ENCODE measurements at regions not wholly inside any gene's neighbourhood (a gene's known extent, or its start where the extent isn't known, plus 50 kb on each side); places are given as distances from the start of the nearest gene placed in this dataset.

DNA sequence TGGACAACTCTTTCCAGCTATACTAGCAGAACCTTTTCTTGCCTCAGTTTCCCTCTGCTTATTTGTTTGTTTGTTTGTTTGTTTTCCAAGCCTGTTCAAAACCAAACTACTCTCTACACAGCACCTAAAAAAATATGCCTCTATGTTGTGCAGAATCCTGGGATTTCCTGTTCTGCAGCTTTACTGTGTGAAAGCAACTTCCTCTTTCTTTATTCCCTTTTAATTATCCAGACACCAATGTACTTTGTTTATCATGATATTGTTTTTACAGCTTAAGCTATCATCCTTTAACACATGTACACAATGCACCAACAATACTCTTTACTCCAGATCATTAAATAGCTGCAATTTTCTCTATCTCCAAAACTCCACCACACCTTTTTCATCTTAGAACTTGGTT lies 259.5 kb downstream of the EPHA4 start:
- Histone ChIP-seq H3K36me3 (ENCODE audit: control insufficient read depth, insufficient read depth, low read length) (no peaks in the 10 kb centered on the region), H3K9ac (ENCODE audit: low read depth, low read length) (no peak overlapping the region), H3K4me3 (ENCODE audit: low read depth, low read length) (no peak overlapping the region), H3K4me1 (ENCODE audit: control insufficient read depth, insufficient read depth, low read length) (0 out of 2 replicates have a peak, but pooled peaks cover 6% of the 10 kb centered on the region), H3K9me3 (ENCODE audit: control insufficient read depth, insufficient read depth, low read length) (no peaks in the 10 kb centered on the region), H3K27me3 (ENCODE audit: control insufficient read depth, insufficient read depth, low read length) (no peaks in the 10 kb centered on the region), H3K27ac (ENCODE audit: low read depth, low read length) (no peak overlapping the region)

DNA sequence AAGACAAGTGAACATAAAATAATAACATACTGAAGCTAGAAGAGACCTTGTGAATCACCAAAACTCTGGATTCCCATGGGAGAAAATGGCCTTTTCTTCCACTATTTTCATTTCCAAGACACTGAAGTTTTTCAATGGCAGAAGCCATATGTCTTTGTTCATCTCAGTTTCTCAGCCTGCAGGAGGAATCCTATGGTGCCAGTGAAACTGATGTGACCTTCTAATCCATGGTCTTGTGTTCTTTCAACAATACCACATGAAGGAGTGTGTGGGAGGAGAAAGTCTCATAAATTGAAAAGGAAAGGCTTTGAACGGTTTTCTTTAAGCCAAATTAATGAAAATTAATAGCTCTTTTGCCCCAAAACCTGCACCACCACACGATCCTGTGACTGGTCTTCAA lies 257.3 kb downstream of the EPHA4 start:
- no peak overlapping the region for H3K27ac ChIP-seq (ENCODE audit: low read depth, low read length)
- H3K4me3 ChIP-seq (ENCODE audit: low read depth, low read length): no peak overlapping the region
- H3K36me3 ChIP-seq (ENCODE audit: control insufficient read depth, insufficient read depth, low read length): no peaks in the 10 kb centered on the region
- no peaks in the 10 kb centered on the region for H3K27me3 ChIP-seq (ENCODE audit: control insufficient read depth, insufficient read depth, low read length)
- H3K9me3 ChIP-seq (ENCODE audit: control insufficient read depth, insufficient read depth, low read length): no peaks in the 10 kb centered on the region
- no peak overlapping the region for H3K9ac ChIP-seq (ENCODE audit: low read depth, low read length)
- no peaks in the 10 kb centered on the region for H3K4me1 ChIP-seq (ENCODE audit: control insufficient read depth, insufficient read depth, low read length)

DNA sequence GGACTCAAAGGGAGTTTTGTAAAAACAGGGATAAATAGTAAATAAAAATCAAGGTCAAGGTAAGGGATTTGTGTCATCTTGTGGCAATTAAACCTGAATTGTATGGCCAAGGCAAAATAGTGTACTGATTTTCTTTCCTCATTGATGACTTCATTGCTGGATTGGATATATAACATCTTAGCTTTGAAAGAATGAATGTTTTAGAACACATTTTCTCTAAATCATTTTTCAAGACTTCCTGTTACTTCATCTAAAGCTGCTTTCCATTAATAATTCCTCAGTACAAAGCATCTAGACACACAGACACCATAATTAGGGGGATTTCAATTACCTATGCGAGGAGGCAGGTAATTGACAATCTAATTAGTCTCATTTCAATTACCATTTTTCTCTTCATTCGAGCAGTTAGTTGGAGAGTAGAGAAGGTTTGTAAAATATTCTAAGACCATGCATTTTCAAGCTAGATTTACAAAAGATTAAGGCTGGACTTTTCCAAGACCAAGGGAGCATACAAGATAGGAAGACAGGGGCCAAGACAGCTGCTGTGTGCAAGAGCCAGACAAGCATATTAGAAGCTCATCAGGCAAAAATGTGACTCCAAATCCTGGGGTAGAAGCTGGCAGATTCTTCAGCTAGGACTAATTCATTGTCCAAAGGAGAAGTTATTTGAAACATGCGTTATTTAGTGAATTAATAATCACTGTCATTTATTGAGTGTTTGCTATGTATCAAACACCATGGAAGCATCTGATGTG lies 253.6 kb downstream of the EPHA4 start:
- Histone ChIP-seq H3K9me3 (ENCODE audit: control insufficient read depth, insufficient read depth, low read length) (no peaks in the 10 kb centered on the region), H3K27me3 (ENCODE audit: control insufficient read depth, insufficient read depth, low read length) (no peaks in the 10 kb centered on the region)

DNA sequence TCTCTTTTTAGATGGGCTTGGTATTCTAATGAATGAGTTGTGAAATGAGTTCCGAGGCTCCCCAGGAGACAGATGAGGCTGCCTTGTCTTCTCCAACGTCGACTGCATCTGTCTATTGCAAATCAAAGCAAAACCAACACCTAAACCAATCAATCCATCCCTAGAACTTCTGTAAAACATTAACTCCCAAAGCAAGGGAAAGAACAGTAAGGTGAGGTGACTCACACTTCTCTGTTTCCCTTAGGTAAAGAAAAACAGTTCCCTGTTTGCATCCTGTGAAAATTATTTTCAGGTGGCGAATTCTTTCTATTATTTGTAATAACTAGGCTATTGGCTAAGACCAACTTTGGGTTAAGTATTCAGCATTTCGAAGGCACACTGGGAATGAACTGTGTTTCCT lies 249.4 kb downstream of the EPHA4 start:
- no peaks in the 10 kb centered on the region for H3K9me3 ChIP-seq (ENCODE audit: control insufficient read depth, insufficient read depth, low read length)
- 0 out of 2 replicates have a peak, but pooled peaks cover 2% of the 10 kb centered on the region for H3K4me1 ChIP-seq (ENCODE audit: control insufficient read depth, insufficient read depth, low read length)
- no peak overlapping the region for H3K27ac ChIP-seq (ENCODE audit: low read depth, low read length)

More for the DNA sequence above, 253.6 kb downstream of the EPHA4 start:
- Histone ChIP-seq H3K27ac (ENCODE audit: low read depth, low read length) (no peak overlapping the region), H3K4me3 (ENCODE audit: low read depth, low read length) (no peak overlapping the region), H3K9ac (ENCODE audit: low read depth, low read length) (no peak overlapping the region), H3K36me3 (ENCODE audit: control insufficient read depth, insufficient read depth, low read length) (no peaks in the 10 kb centered on the region), H3K4me1 (ENCODE audit: control insufficient read depth, insufficient read depth, low read length) (0 out of 2 replicates have a peak, but pooled peaks cover 2% of the 10 kb centered on the region)

DNA sequence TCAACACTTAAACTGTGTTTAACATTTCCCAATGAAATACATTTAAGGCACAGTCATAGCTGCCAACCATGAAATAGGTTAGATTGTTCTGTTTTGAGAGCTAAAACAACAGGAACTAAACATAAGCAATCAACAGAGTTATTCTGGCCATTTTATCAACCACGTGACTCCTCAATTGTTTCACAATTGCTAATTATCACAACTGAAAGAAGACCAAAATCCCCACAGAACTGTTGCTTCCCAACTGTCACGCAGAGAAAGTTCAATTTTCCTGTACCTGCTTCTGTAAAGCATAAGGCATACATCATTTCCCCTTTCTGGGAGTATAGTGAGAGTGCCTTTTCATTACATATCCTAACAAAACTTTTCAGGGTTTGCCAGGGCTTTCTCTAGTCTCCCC lies 248.6 kb downstream of the EPHA4 start:
- no peak overlapping the region for H3K9ac ChIP-seq (ENCODE audit: low read depth, low read length)

More for the DNA sequence above, 249.4 kb downstream of the EPHA4 start:
- Histone ChIP-seq H3K27me3 (ENCODE audit: control insufficient read depth, insufficient read depth, low read length) (no peaks in the 10 kb centered on the region), H3K9ac (ENCODE audit: low read depth, low read length) (no peak overlapping the region), H3K4me3 (ENCODE audit: low read depth, low read length) (no peak overlapping the region), H3K36me3 (ENCODE audit: control insufficient read depth, insufficient read depth, low read length) (no peaks in the 10 kb centered on the region)

DNA sequence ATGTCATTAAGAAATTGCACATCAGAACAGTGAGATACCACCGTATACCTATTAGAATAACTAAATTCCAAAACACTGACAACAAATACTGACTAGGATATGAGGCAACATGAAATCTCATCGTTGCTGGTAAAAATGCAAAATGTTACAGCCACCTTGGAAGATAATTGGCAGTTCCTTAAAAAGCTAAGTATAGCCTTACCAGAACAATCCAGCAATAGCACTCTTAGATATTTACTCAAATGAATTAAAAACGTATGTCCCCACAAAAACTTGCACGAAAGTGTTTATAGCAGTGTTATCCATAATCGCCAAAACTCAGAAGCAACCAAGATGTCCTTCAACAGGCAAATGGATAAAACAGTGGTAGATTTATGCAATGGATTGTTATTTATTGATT lies 241.7 kb downstream of the EPHA4 start:
- no peak overlapping the region for H3K4me3 ChIP-seq (ENCODE audit: low read depth, low read length)
- H3K27ac ChIP-seq (ENCODE audit: low read depth, low read length): no peak overlapping the region
- H3K4me1 ChIP-seq (ENCODE audit: control insufficient read depth, insufficient read depth, low read length): no peaks in the 10 kb centered on the region

More for the DNA sequence above, 248.6 kb downstream of the EPHA4 start:
- H3K27ac ChIP-seq (ENCODE audit: low read depth, low read length): no peak overlapping the region
- 0 out of 2 replicates have a peak, but pooled peaks cover 2% of the 10 kb centered on the region for H3K4me1 ChIP-seq (ENCODE audit: control insufficient read depth, insufficient read depth, low read length)
- H3K27me3 ChIP-seq (ENCODE audit: control insufficient read depth, insufficient read depth, low read length): no peaks in the 10 kb centered on the region
- no peaks in the 10 kb centered on the region for H3K36me3 ChIP-seq (ENCODE audit: control insufficient read depth, insufficient read depth, low read length)
- H3K9me3 ChIP-seq (ENCODE audit: control insufficient read depth, insufficient read depth, low read length): no peaks in the 10 kb centered on the region
- no peak overlapping the region for H3K4me3 ChIP-seq (ENCODE audit: low read depth, low read length)

DNA sequence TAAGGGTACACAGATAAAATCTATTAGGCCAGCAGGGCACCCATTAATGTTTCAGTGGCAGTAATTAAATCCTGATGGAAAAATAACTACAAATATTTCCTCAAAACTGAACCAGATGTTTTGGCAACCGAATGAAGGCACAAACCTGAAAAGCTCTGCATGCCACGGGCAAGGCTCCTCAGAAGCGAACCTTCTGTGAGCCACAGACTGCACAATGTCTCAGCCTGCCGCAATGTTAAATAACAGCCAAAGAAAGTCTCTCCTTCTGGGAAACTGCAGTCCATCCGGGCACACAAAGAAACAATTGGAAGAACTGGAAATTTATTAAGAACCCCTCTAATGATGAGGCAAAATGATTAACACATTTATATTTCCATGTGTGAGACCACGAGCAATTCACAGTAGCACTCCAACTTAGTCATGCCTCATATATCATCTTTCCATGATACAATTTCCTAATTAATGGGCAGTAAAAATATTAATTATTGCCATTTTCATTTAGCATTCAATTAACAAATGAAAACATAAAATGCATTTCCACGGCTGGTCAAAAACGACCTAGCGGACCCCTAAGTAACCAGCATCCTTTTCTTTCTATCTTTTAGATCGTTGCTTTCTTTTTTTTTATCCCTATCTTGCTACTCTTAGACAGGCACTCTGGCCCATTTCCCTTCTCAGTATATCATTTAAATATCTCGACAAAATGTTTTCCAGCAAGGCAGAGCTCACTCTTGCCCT lies 237.5 kb downstream of the EPHA4 start:
- H3K27me3 ChIP-seq (ENCODE audit: control insufficient read depth, insufficient read depth, low read length): no peaks in the 10 kb centered on the region
- H3K4me1 ChIP-seq (ENCODE audit: control insufficient read depth, insufficient read depth, low read length): no peaks in the 10 kb centered on the region
- no peak overlapping the region for H3K9ac ChIP-seq (ENCODE audit: low read depth, low read length)

More for the DNA sequence above, 241.7 kb downstream of the EPHA4 start:
- H3K36me3 ChIP-seq (ENCODE audit: control insufficient read depth, insufficient read depth, low read length): no peaks in the 10 kb centered on the region
- H3K27me3 ChIP-seq (ENCODE audit: control insufficient read depth, insufficient read depth, low read length): no peaks in the 10 kb centered on the region
- H3K9me3 ChIP-seq (ENCODE audit: control insufficient read depth, insufficient read depth, low read length): peaks cover 8% of the 10 kb centered on the region; the same call in 1 of the 2 replicates
- no peak overlapping the region for H3K9ac ChIP-seq (ENCODE audit: low read depth, low read length)

DNA sequence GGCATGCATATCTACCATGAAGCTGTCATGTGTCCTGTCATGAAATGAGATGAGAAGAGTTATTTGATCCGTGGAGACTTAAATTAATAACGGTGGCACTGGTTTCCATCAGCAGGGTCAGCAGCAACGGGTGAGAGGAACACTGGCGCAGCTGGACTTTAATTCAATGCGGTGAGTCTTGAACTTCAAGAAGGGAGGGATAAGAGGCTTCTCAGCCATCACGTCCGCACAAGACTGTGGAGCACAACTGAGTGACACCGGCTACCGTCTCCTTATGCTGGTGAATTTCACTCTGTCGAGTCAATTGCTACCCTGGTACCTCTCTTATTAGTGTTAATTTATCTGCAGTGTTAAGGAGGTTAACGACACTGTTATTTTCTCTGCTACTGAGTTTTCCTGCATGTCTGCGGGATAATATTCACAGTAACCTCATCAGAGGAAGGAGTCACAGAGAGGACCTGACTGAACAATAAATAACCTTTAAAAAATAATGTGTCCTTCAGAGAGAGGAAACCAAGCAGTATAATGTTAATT lies 236.8 kb downstream of the EPHA4 start:
- Histone ChIP-seq H3K4me1 (ENCODE audit: control insufficient read depth, insufficient read depth, low read length) (no peaks in the 10 kb centered on the region), H3K36me3 (ENCODE audit: control insufficient read depth, insufficient read depth, low read length) (no peaks in the 10 kb centered on the region), H3K4me3 (ENCODE audit: low read depth, low read length) (no peak overlapping the region), H3K9me3 (ENCODE audit: control insufficient read depth, insufficient read depth, low read length) (peaks cover 8% of the 10 kb centered on the region; the same call in 1 of the 2 replicates), H3K27ac (ENCODE audit: low read depth, low read length) (no peak overlapping the region), H3K9ac (ENCODE audit: low read depth, low read length) (no peak overlapping the region), H3K27me3 (ENCODE audit: control insufficient read depth, insufficient read depth, low read length) (no peaks in the 10 kb centered on the region)

More for the DNA sequence above, 237.5 kb downstream of the EPHA4 start:
- H3K27ac ChIP-seq (ENCODE audit: low read depth, low read length): no peak overlapping the region
- no peaks in the 10 kb centered on the region for H3K36me3 ChIP-seq (ENCODE audit: control insufficient read depth, insufficient read depth, low read length)
- H3K4me3 ChIP-seq (ENCODE audit: low read depth, low read length): no peak overlapping the region
- H3K9me3 ChIP-seq (ENCODE audit: control insufficient read depth, insufficient read depth, low read length): peaks cover 8% of the 10 kb centered on the region; the same call in 1 of the 2 replicates

DNA sequence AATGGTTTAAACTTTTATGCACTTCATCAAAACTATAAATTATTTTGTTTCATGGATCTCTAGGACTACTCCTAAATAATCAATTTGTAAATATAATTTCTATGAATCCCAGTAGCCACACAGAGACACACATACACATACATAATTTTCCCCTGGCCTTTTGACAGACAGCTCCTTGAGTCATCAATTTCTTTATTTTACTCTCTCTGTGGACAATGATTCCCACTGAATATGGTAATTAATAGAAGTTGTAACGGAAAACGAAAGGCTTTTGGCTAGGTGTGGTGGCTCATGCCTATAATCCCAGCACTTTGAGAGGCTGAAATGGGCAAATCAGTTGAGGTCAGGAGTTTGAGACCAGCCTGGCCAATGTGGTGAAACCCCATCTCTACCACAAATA lies 235.1 kb downstream of the EPHA4 start:
- H3K4me3 ChIP-seq (ENCODE audit: low read depth, low read length): no peak overlapping the region
- H3K27me3 ChIP-seq (ENCODE audit: control insufficient read depth, insufficient read depth, low read length): no peaks in the 10 kb centered on the region
- H3K9me3 ChIP-seq (ENCODE audit: control insufficient read depth, insufficient read depth, low read length): 0 out of 2 replicates have a peak, but pooled peaks cover 3% of the 10 kb centered on the region
- no peaks in the 10 kb centered on the region for H3K4me1 ChIP-seq (ENCODE audit: control insufficient read depth, insufficient read depth, low read length)
- no peak overlapping the region for H3K9ac ChIP-seq (ENCODE audit: low read depth, low read length)
- no peak overlapping the region for H3K27ac ChIP-seq (ENCODE audit: low read depth, low read length)
- no peaks in the 10 kb centered on the region for H3K36me3 ChIP-seq (ENCODE audit: control insufficient read depth, insufficient read depth, low read length)

DNA sequence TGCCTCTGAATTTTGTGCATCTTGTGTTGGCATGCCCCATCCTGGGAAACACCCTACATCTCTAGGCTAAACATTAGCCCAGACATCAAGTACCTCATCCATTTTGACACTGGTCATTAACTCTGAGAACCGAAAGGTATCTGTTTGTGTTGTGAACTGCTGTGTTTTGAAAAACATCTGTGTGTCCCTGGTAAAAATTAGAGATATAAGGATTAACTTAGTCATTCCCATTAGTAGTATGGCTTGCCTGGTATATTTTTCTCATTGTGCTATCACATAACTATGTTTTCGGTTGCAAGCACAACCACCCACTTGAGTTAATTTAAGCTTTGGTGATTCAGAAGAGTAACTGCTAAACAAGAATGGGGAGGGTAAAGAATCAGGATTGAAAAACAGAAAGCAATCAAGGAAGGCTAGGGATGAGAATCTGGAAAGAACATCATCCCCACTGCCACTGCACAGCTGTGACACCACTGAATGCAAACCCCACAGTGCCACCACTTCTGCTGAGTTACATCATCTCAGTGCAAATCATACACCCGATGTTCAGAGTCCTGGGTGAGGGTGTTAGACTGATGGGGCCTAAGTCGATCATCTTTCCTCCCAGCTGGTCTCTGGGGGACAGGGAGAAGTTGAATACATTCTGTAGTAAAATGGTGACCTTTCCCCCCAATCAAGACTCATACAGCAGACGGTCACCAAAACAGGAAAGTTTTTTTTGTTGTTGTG lies 234.0 kb downstream of the EPHA4 start:
- Histone ChIP-seq H3K27ac (ENCODE audit: low read depth, low read length) (no peak overlapping the region), H3K27me3 (ENCODE audit: control insufficient read depth, insufficient read depth, low read length) (no peaks in the 10 kb centered on the region), H3K36me3 (ENCODE audit: control insufficient read depth, insufficient read depth, low read length) (no peaks in the 10 kb centered on the region)

More for the DNA sequence above, 234.0 kb downstream of the EPHA4 start:
- Histone ChIP-seq H3K4me1 (ENCODE audit: control insufficient read depth, insufficient read depth, low read length) (no peaks in the 10 kb centered on the region), H3K9me3 (ENCODE audit: control insufficient read depth, insufficient read depth, low read length) (no peaks in the 10 kb centered on the region), H3K4me3 (ENCODE audit: low read depth, low read length) (no peak overlapping the region), H3K9ac (ENCODE audit: low read depth, low read length) (no peak overlapping the region)

All from HUES48 (cell line).